Right atrium auricular region (tissue), 2 donors: ENCODE measurements at regions not wholly inside any gene's neighbourhood (a gene's known extent, or its start where the extent isn't known, plus 50 kb on each side); places are given as distances from the start of the nearest gene placed in this dataset.

Source experiments
- DNase-seq: peaks from one replicate; pipeline ENCODE4 v3.0.0-alpha.2; 2019; ENCODE audit warnings: low spot score
- H3K27ac ChIP-seq, 2 donors: fragments of 200-600 bp; sonication (generic); 1 replicate in 1 of 2; 2 replicates in 1 of 2; pipeline ENCODE4 v1.5.1; 2016 to 2019
- H3K27me3 ChIP-seq, 2 donors: fragments of 200-600 bp; sonication (generic); one replicate each; pipeline versions ENCODE4 v1.5.1 to v1.6.0; 2017 to 2019
- H3K36me3 ChIP-seq: fragments of 200-600 bp; sonication (generic); one replicate; pipeline ENCODE4 v1.5.1; 2016
- H3K4me1 ChIP-seq, 2 donors: fragments of 200-600 bp; sonication (generic); one replicate each; pipeline versions ENCODE4 v1.5.1 to v1.6.0; 2017 to 2019
- H3K4me3 ChIP-seq, 2 donors: fragments of 200-600 bp; sonication (generic); 1 replicate in 1 of 2; 2 replicates in 1 of 2; pipeline ENCODE4 v1.5.1; 2017 to 2019; ENCODE audit warnings: mild to moderate bottlenecking in 1 of 2, moderate library complexity in 1 of 2
- H3K9me3 ChIP-seq, 2 donors: fragments of 200-600 bp; sonication (generic); one replicate each; pipeline ENCODE4 v1.5.1; 2019
- CTCF ChIP-seq, 2 donors: fragments of 200-600 bp; sonication (generic); IDR thresholded peaks; one replicate each; pipeline ENCODE4 v1.5.1; 2019; ENCODE audit warnings: antibody characterized with exemption in 2 of 2

DNA sequence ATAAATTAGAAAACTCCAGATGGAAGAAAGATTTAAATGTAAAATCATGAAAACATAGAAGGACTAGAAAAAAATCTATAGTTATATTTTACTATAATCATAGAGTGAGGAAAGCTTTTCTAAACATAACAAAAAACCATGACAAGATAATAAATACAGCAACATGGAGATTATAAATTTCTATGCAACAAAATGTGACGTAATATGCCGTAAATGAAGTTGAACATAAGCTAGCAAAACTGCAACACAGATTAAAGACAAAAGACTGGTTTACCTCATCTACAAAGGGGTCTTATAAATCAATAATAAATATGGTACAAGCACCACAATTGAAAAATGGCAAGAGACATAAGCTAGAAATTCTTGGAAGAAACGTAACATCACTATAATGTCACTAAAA is 140.4 kb downstream of the C4orf33 start:
- Histone ChIP-seq H3K27me3 (no peaks in the 10 kb centered on the region), H3K9me3 (no peaks in the 10 kb centered on the region), H3K36me3 (no peaks in the 10 kb centered on the region), H3K4me3 (no peak overlapping the region), H3K27ac (no peak overlapping the region), H3K4me1 (no peaks in the 10 kb centered on the region)
- DNase-seq, result no peak
- TF ChIP-seq CTCF (IDR thresholded peaks at IDR 0.05), result no peak

GRCh38 chr4:129239088-129239487 is 143.1 kb downstream of the C4orf33 start:
- H3K36me3 ChIP-seq, result no peaks in the 10 kb centered on the region
- H3K27me3 ChIP-seq, result no peaks in the 10 kb centered on the region
- no peak for TF ChIP-seq CTCF (IDR thresholded peaks at IDR 0.05)
- H3K4me3 ChIP-seq, result no peak overlapping the region
- no peak for DNase-seq
- H3K27ac ChIP-seq, result no peak overlapping the region
- H3K9me3 ChIP-seq, result no peaks in the 10 kb centered on the region
- no peaks in the 10 kb centered on the region for H3K4me1 ChIP-seq

- TF ChIP-seq CTCF (IDR thresholded peaks at IDR 0.05), result no peak
- no peak for DNase-seq
- H3K9me3 ChIP-seq, result no peaks in the 10 kb centered on the region
- H3K27me3 ChIP-seq, result no peaks in the 10 kb centered on the region
- no peaks in the 10 kb centered on the region for H3K36me3 ChIP-seq
- no peak overlapping the region for H3K4me3 ChIP-seq
- no peaks in the 10 kb centered on the region for H3K4me1 ChIP-seq
- no peak overlapping the region for H3K27ac ChIP-seq
Observed at GRCh38 chr4:129240816-129241215, 144.9 kb downstream of the C4orf33 start.

DNA sequence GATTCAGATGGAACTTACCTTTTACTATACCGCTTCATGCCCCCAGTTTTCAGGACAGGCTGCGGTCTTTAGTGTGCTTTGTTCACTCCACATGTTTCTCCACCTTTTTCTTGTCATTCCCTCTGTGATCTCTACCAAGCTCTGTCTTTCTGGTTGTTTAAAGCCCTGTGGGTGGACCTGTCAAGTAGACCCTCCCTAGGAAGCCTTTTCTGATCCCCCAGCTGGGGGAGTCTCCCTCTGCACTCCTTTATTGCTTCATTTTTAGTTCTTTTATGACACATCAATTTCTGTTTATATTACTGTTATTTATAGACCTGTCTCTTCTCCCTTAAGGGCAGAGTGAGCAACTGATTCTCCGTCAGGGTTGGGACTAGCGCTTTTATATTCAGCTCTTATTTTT is 150.2 kb downstream of the C4orf33 start:
- no peaks in the 10 kb centered on the region for H3K9me3 ChIP-seq
- H3K27ac ChIP-seq, result no peak overlapping the region
- H3K4me3 ChIP-seq, result no peak overlapping the region
- H3K27me3 ChIP-seq, result no peaks in the 10 kb centered on the region
- no peaks in the 10 kb centered on the region for H3K36me3 ChIP-seq
- no peaks in the 10 kb centered on the region for H3K4me1 ChIP-seq
- no peak for TF ChIP-seq CTCF (IDR thresholded peaks at IDR 0.05)
- no peak for DNase-seq

- Histone ChIP-seq H3K4me3 (no peak overlapping the region), H3K9me3 (no peaks in the 10 kb centered on the region), H3K36me3 (no peaks in the 10 kb centered on the region), H3K27ac (no peak overlapping the region), H3K27me3 (no peaks in the 10 kb centered on the region), H3K4me1 (no peaks in the 10 kb centered on the region)
- TF ChIP-seq CTCF (IDR thresholded peaks at IDR 0.05), result no peak
- DNase-seq, result no peak
Observed at GRCh38 chr4:129246910-129247461, 151.0 kb downstream of the C4orf33 start.

GRCh38 chr4:129248621-129249020 is 152.7 kb downstream of the C4orf33 start:
- DNase-seq, result no peak
- Histone ChIP-seq H3K9me3 (no peaks in the 10 kb centered on the region), H3K27ac (no peak overlapping the region), H3K4me1 (no peaks in the 10 kb centered on the region), H3K36me3 (no peaks in the 10 kb centered on the region), H3K27me3 (no peaks in the 10 kb centered on the region), H3K4me3 (no peak overlapping the region)
- no peak for TF ChIP-seq CTCF (IDR thresholded peaks at IDR 0.05)
